Fibroblast of skin of back (primary cell): ENCODE measurements at regions not wholly inside any gene's neighbourhood (a gene's known extent, or its start where the extent isn't known, plus 50 kb on each side); places are given as distances from the start of the nearest gene placed in this dataset.
"Not testable (repeated sequence)": the region's sequence is repeated elsewhere in the genome, so short reads cannot be mapped to it uniquely, and the experiment has no call there.

Experiments used
- DNase-seq: peaks from one replicate; pipeline ENCODE4 v3.0.0-alpha.2; 2013

- peak; percentile 23 for DNase-seq
Measured at GRCh38 chr11:82045748-82046457, 687.8 kb downstream of the FAM181B start.

- DNase-seq: peak; percentile 4
Measured at GRCh38 chr11:82043316-82043715, 690.3 kb downstream of the FAM181B start.

GRCh38 chr11:82041764-82042163, 691.9 kb downstream of the FAM181B start:
- no peak for DNase-seq

- peak; percentile 6 for DNase-seq
Measured at GRCh38 chr11:82038154-82038553, 695.5 kb downstream of the FAM181B start.

GRCh38 chr11:82034527-82034926, 699.1 kb downstream of the FAM181B start:
- no peak for DNase-seq

GRCh38 chr11:82027335-82027734, 706.3 kb downstream of the FAM181B start:
- DNase-seq: not testable (repeated sequence)

- no peak for DNase-seq
Measured at GRCh38 chr11:82024760-82025159, 708.9 kb downstream of the FAM181B start.

GRCh38 chr11:82012276-82012675, 721.4 kb downstream of the FAM181B start:
- no peak for DNase-seq

- no peak for DNase-seq
Measured at GRCh38 chr11:82009133-82009532, 724.5 kb downstream of the FAM181B start.

- DNase-seq: no peak
Measured at GRCh38 chr11:82007521-82007920, 726.1 kb downstream of the FAM181B start.

GRCh38 chr11:82004537-82005213, 729.0 kb downstream of the FAM181B start:
- peak; percentile 12 for DNase-seq

- DNase-seq: peak; percentile 94
Measured at GRCh38 chr11:82003671-82004515, 729.8 kb downstream of the FAM181B start.

GRCh38 chr11:82003024-82003423, 730.6 kb downstream of the FAM181B start:
- no peak for DNase-seq

- DNase-seq: no peak
Measured at GRCh38 chr11:81995889-81996288, 737.8 kb downstream of the FAM181B start.

GRCh38 chr11:81993755-81994154, 739.9 kb downstream of the FAM181B start:
- DNase-seq: no peak

- no peak for DNase-seq
Measured at GRCh38 chr11:81990659-81991443, 742.8 kb downstream of the FAM181B start.

GRCh38 chr11:81989093-81989492, 744.6 kb downstream of the FAM181B start:
- peak; percentile 51 for DNase-seq

GRCh38 chr11:81987829-81988472, 745.7 kb downstream of the FAM181B start:
- DNase-seq: peak; percentile 22

- DNase-seq: no peak
Measured at GRCh38 chr11:81986556-81987161, 747.0 kb downstream of the FAM181B start.

GRCh38 chr11:81979448-81979847, 754.2 kb downstream of the FAM181B start:
- DNase-seq: no peak

GRCh38 chr11:81975261-81975900, 758.3 kb downstream of the FAM181B start:
- no peak for DNase-seq
